ENCODE measurements at regions not wholly inside any gene's neighbourhood (a gene's known extent, or its start where the extent isn't known, plus 50 kb on each side); places are given as distances from the start of the nearest gene placed in this dataset.

- TF ChIP-seq EZH2 (IDR thresholded peaks at IDR 0.05; ENCODE audit: borderline replicate concordance, low read length) (no peak), CTCF (IDR thresholded peaks at IDR 0.05; ENCODE audit: low read length) (no peak)
Measured at GRCh38 chr5:96148376-96148775, 186.7 kb upstream of the ELL2 start.
